ENCODE measurements at regions not wholly inside any gene's neighbourhood (a gene's known extent, or its start where the extent isn't known, plus 50 kb on each side); places are given as distances from the start of the nearest gene placed in this dataset.

- TF ChIP-seq REST (IDR thresholded peaks at IDR 0.05; ENCODE audit: insufficient read depth in 1 of 2, low read depth in 2 of 2, low read length in 1 of 2) (no peak), CTCF (IDR thresholded peaks at IDR 0.05) (no peak), POLR2AphosphoS5 (IDR thresholded peaks at IDR 0.05; ENCODE audit: low read depth, low read length) (no peak), TCF7L2 (IDR thresholded peaks at IDR 0.05; ENCODE audit: low read depth, low read length) (no peak)
These were observed 123.2 kb downstream of the LMO3 start for GRCh38 chr12:16482726-16483125.
